ENCODE measurements at regions not wholly inside any gene's neighbourhood (a gene's known extent, or its start where the extent isn't known, plus 50 kb on each side); places are given as distances from the start of the nearest gene placed in this dataset.

GRCh38 chr1:104387716-104388508 is 638.2 kb downstream of the AMY1C start:
- no peak for TF ChIP-seq CTCF (IDR thresholded peaks at IDR 0.05; ENCODE audit: low read depth, low read length)
- DNase-seq (ENCODE audit: extremely low read depth, low read depth) = no peak

GRCh38 chr1:104392552-104392951 is 642.9 kb downstream of the AMY1C start:
- no peak for DNase-seq (ENCODE audit: extremely low read depth, low read depth)

GRCh38 chr1:104402178-104402577 is 652.5 kb downstream of the AMY1C start:
- no peak for TF ChIP-seq CTCF (IDR thresholded peaks at IDR 0.05; ENCODE audit: low read depth, low read length)
- DNase-seq (ENCODE audit: extremely low read depth, low read depth) = no peak

More at GRCh38 chr1:104392552-104392951, 642.9 kb downstream of the AMY1C start:
- TF ChIP-seq CTCF (IDR thresholded peaks at IDR 0.05; ENCODE audit: low read depth, low read length) = no peak

GRCh38 chr1:104403883-104404282 is 654.2 kb downstream of the AMY1C start:
- TF ChIP-seq CTCF (IDR thresholded peaks at IDR 0.05; ENCODE audit: low read depth, low read length) = no peak
- DNase-seq (ENCODE audit: extremely low read depth, low read depth) = no peak

GRCh38 chr1:104406728-104407127 is 657.0 kb downstream of the AMY1C start:
- TF ChIP-seq CTCF (IDR thresholded peaks at IDR 0.05; ENCODE audit: low read depth, low read length) = no peak
- DNase-seq (ENCODE audit: extremely low read depth, low read depth) = no peak

- DNase-seq (ENCODE audit: extremely low read depth, low read depth) = no peak
- no peak for TF ChIP-seq CTCF (IDR thresholded peaks at IDR 0.05; ENCODE audit: low read depth, low read length)
These were observed 658.6 kb downstream of the AMY1C start for GRCh38 chr1:104408268-104408667.

- no peak for DNase-seq (ENCODE audit: extremely low read depth, low read depth)
- no peak for TF ChIP-seq CTCF (IDR thresholded peaks at IDR 0.05; ENCODE audit: low read depth, low read length)
These were observed 685.6 kb downstream of the AMY1C start for GRCh38 chr1:104435255-104435654.
